ENCODE measurements at regions not wholly inside any gene's neighbourhood (a gene's known extent, or its start where the extent isn't known, plus 50 kb on each side); places are given as distances from the start of the nearest gene placed in this dataset.

DNA sequence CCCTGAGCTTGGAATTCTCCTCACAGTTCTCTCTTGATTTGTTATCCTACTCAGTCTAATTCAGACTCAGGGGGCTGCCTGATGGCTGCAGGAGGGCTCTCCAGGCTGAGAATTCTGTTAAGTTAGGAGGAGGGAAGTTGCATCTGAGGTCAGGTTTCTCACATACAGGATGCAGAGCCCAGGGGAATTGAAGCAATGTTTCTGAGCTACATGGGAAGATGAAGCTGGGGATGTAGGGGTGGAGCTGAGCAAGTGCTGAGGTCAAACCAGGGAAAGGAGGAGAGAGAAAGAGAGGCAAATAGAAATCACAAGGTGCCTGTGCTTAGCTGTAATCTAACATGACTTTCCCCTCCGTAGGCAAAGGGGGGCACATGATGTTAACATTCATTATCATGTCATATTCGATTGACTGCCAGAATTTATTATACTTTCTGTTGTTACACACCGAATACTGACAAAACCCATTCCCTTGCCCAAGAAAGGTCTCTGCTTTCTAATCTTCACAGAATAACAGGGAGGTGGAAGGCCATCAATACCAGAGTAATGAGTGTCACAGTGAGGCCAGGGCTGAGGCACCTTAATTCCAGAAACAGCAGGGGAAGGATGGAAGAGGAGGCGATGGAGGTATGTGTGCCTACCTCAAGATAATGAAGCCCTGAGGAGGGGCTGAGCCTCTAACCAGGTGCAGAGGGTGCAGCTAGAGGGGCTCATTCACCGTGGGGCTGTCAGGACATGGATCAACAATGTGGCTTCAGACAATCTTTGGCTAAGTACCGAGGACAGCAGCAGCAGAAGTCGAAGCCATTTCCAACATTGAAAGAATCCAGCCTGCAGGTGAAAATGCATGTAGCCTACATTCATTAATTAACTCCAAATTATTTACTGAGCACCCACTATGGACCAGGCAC lies 205.4 kb upstream of the SNX19 start:
- DNase-seq (ENCODE audit: low spot score): no peak

DNA sequence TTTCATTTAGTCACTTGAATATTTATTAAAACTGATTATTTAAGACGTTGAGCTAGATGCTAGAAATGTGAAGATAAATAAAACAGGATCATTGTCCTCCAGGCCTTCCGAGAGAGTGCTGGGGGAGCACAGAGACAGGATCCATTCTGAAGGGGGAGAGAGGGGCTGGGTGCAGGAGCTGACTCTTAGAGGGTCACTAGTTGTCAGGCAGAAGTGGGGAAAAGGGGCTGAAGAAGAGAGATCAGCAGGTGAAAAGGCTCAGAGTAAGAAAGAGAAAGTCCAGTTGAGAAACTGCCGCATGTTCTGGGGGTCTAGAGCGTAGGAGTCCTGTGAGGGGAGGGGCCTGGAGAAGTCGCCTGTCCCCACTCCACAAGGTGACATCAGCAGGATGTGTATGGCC lies 206.2 kb upstream of the SNX19 start:
- DNase-seq (ENCODE audit: low spot score): no peak

DNA sequence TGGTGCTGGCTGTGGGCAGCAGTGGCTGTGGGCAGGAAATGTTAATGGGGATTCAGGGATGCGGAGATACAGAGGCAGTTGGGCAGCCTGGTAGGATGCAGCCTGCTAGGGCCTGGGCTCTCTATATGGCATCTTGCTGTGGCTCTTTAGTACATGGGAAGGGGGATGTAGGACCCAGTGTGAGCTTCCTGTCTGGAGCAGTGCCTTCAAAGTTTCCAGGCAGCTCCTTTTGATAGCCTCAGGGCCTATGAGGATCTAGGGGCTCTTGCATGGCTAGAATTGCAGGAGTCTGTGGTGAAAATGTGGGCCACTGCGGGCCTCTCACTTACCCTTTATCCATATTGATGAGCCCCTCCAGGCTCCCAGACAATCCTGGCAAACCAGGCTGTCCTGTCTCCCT lies 213.2 kb upstream of the SNX19 start:
- DNase-seq (ENCODE audit: low spot score): no peak

DNA sequence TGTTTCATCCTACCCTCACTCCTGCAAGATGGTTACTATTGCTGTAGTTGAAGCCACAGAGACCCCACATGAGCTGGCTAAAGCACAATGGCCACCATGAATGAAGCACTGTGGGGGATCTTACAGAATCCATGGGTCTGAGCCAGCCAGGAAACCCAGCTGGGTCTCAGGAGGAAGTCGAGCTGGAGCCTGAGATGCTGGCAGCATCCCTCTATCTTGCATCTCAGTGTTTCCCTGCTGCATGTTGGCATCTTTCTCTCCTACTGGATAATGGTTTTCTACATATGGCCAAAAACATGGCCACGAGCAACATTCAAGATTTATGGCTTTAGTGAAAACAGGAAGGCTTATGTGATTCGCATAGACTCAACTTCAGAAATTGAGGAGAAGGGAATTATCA lies 219.3 kb upstream of the SNX19 start:
- no peak for DNase-seq (ENCODE audit: low spot score)

DNA sequence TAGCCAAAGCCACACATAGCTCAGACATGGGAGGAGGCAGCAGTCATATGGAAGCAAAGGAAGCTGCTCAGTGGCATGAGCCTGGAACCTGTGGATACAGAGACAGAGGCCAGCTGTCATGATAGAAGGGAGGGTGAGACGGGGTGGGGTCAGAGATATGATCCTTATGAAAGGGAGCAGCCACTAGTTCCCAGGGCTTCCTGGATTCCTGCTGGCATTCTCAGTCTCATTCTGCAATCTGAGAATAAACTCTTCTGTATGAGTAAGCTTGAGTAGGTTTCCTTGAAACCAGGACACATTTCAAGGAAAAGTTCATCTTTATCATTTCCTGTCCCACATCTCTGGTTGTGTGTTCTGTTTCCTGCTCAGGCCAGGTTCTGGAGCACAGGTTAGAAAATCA lies 220.2 kb upstream of the SNX19 start:
- DNase-seq (ENCODE audit: low spot score): no peak

DNA sequence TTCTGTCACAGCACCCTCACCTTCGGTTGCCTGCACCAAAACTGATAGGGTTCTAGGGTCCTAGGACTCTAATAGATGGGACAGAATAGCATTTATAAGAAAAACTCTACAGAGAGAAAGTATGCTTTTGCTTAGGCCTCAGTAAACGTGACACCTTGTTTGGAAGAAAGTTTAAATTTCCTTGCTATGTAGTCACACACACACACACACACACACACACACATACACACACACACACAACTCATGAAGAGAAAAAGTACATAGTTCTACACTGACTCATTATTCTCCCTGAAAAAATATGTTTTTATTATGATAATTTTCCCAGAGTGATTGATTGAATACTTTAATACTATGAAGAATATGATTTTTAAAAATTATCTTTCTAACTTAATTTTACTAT lies 220.8 kb upstream of the SNX19 start:
- DNase-seq (ENCODE audit: low spot score): no peak

DNA sequence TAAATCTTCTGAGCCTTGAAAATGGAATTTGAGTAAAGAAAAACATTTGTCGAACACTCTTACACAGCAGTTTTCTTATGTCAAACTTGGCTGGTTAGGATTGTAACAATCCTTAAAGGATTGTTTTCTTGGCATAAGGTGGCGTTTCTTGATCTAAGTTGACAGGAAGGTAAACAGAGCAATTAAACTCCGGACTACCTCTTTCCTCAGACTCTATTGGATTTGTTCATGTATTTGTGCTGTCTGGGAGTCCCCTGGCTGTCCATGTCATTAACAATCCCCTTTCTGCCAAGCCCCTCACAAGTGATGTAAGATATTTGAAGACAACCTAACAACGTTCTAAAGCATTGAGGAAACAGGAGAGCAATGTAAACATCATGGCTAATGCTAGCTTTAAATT lies 222.5 kb upstream of the SNX19 start:
- no peak for DNase-seq (ENCODE audit: low spot score)

DNA sequence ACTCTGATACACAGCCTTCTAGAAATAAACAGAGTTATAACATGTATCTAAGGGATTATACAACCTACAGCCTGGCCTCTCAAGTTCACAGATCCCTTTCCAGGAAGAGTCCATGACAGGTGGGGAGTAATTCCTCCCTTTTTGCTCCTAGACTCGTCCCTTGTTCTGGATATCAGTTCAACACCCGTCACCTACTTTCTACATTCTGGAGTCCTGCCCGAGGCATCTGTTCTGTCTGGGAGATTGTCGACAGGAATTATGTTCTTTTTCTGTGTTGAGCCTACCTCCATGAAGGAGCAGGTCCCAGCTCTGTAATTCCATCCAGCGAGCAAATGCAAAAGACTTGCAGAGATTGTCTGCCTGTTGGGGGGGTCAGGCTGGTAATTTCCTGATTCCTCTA lies 224.6 kb upstream of the NTM start:
- no peak for DNase-seq (ENCODE audit: low spot score)

DNA sequence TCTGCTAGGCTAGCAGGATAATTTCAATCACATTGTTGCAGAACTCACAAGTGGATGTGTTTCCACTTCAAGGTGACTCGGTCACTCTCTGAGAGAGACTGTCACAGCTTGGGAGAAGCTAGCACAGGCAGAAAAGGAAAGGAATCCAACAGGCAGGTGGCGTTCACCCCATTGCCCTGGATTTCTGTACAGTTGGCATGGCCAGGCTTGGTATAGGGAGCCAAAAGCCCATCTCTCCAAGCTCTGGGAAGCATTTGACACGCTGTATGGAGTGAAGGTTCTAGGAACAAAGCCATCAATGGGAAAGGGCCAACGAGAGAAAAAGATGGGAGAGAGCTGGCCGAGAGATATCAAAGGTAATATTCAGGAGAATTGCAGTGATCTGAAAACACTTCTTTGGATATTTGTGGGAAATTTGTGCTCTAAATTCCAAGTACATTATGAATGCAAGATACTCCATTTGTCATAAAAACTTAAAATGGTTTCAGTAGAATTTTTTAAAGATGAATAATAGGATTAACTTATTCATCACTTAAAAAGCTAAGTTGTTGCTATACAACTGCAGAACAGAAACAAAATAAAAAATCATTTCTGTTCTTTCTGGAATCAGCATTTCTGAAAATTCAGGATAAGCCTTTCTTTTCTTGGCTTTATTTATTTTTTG lies 223.5 kb upstream of the NTM start:
- DNase-seq (ENCODE audit: low spot score): no peak

DNA sequence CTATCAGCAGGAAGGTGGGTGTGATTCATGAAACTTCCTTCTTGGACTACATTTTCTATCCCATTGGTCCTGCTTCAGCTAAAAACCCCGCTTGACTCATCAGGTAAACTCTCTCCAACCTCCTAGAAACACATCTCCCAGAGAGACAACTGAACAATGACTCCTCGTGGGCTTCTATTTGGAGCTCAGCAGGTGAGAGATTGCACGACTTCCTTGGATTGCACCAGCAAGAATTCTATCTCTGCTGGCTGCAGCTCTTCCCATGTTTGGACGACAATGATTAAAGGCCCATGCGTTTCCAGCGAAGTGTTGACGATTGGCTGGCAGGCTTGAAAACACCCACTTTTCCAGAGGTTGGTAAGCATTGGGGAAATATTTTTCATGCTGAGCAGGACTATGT lies 216.1 kb upstream of the NTM start:
- DNase-seq (ENCODE audit: low spot score): no peak

DNA sequence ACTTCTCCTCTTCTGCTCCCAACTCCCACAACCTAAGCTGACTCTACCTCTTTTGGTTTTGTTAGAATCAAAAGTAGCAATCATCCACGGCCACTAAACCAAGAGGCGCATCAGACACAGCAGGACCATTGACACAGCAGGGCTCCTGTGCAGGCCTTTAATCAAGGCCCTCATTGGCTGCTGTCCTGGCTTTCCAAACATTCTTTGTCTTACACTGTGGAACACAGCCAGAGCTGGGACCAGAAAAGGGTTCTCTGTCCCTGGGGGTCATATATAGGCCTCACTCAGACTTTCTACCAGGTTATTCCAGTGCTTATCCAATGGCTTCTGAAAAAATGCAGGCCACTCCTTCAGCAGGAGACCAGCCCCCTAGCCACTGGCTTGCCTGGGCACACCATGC lies 212.7 kb upstream of the NTM start:
- DNase-seq (ENCODE audit: low spot score): no peak

DNA sequence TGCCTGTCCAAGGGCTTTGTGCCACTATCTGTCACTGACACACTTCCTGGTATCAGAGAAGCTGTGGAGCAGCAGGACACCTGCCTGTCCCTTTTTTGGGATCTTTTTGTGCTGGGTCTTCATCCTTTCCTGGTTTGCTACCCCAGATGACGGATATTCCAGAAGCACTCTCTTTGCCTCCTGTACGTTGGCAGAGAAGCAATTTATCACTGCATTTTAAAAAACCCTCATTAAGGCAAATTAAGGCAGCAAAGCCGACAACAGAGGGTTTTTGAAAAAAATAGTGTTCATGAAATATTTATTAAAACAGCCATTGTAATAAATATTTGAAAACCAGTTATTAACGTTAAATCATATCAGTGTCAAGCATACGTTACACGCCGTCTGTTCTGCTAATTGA lies 209.6 kb upstream of the NTM start:
- DNase-seq (ENCODE audit: low spot score): no peak

DNA sequence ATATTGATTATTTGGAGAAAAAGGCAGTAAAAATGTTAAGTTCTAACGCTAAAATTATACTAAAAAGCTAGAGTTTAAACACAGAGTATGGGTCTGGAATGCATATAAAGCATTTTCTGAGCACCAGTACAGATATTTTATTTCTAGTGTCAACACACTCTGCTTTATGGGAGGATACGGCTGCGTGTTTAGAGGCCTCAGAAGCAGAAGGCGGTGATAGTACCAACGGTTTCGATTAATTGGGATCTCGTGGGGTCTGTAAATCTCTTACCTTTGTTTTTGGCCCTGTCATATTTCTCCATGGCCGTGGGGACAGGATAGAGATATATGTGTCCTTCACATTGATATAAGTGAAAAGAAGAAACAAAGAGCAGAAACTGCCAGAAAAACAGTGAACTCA lies 206.8 kb upstream of the NTM start:
- DNase-seq (ENCODE audit: low spot score): no peak

DNA sequence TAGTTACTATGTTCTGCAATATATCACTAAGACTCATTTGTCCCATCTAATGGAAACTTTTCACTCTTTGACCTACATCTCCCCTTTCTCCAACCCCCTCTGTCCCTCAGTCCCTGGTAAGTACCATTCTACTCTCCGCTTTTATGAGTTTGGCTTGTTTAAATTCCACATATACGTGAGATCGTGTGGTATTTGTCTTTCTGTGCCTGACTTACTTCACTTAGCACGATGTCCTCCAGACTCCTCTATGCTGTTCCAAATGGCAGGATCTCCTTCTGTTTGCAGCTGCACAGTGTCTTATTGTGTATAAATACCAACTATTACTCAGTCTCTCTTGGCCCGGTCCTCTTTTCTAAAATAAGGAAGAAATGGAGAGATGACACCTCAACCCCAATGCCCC lies 205.4 kb upstream of the NTM start:
- DNase-seq (ENCODE audit: low spot score): no peak

DNA sequence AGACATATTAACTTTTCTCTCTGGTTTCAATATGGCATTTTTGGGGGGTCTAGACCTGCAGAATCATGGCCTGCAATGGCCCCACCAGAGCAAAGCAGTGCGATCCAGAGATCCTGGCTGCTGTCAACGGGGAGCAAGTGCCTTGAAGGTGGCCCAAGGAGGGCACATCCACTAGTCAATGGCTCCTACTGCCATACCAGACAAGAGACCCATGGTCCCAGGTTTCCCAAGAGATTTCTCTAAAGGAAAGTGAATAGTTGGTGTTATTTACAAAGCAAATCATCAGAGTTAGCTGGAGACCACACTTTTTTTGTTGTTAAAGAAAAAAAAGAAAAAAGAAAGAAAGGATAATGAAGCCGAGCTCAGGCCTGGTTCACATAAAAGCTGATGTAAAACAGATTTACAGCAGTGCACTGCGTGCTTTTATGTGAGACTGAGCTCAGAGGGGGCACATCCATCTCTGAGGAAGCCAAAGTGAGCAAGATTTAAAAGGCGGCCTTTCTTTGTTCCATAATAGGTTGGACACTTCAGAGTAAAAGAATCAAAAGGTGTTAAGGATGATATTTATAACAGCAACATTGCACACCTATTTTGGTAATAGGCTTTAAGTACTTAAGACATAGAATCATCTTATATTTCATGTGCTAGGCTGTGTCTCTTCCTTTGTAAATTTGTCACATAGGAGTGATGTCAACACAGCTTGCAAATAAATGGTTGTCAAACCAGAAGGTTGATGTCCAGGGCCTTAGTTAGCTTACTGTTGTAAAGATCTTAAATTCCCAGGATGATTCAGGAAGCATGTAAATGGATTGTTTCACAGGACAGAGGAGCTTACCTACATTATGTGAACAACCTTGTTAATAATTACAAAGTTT lies 201.3 kb upstream of the NTM start:
- DNase-seq (ENCODE audit: low spot score): no peak

DNA sequence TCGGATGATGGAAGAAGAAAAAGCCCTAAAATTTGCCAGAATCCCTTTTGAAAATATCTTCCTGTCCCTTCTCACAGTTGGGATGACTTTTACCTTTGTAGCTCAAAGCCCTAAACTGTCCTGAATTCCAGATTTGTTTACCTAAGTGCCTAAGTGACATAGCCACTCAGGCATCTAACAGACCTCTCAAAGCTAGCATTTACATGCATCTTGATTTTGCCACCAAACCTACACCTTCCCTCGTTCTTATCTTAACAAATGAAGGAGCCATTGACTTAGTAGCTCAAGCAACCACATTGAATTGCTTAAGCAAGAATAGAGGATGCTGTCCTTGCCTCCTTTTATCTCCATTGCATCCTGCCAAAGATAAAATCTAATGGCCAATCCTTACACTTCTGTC lies 198.4 kb upstream of the NTM start:
- no peak for DNase-seq (ENCODE audit: low spot score)

DNA sequence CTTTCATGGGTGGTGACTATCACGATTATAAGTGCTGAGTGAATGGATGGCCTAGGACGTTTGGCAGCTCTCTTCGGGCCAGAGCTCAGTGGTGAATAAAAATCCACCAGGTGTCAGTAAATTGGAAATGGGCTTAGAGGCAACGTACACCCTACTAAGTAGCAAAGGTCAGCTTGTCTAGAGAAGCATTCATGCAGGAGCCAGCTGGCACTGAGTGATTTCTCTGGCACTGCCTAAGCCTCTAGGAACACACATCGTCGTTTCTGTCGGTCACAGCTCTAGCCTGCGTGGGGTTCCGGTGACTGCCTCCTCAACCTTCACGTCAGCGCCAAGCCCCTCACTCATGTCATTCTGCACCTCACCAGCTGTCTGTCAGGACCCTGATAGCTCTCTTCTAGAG lies 192.4 kb upstream of the NTM start:
- no peak for DNase-seq (ENCODE audit: low spot score)

DNA sequence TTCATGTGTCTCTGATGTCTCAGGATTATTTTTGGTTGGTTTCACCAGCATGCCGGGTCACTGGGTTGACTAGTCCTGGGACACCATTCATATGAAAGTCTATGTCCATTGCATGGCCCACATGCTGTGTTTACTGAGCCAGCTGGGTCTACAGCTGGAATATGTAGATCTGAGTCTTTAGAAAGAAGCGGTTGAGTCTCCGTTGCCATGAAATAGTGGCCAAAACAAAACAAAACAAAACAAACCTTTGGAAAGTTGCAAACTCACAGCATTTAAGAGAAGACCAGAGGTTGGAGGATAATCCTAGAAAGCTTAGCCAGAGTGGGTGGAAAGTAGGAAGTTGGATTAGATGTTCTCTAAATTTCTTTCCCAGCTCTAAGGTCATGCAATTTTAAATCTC lies 191.8 kb upstream of the NTM start:
- DNase-seq (ENCODE audit: low spot score): no peak

DNA sequence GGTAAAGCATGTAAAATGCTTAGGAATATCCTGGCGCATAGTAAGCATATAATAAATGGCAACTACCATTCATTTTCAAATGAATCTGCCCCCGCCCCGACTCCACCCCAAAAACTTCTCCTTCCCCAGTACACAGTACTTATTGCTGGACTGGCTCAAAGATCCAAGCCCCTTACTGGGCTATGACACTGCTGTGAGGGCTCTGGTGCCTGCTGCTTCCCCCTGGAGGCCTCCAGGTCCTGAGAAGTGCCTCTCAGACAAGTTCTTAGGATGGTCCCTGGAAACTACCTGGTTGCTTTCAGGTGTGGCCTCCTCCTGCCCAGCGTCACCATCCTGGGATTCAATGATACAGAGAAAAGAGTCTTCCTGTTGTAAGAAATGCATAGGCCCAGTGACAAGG lies 190.6 kb upstream of the NTM start:
- no peak for DNase-seq (ENCODE audit: low spot score)

DNA sequence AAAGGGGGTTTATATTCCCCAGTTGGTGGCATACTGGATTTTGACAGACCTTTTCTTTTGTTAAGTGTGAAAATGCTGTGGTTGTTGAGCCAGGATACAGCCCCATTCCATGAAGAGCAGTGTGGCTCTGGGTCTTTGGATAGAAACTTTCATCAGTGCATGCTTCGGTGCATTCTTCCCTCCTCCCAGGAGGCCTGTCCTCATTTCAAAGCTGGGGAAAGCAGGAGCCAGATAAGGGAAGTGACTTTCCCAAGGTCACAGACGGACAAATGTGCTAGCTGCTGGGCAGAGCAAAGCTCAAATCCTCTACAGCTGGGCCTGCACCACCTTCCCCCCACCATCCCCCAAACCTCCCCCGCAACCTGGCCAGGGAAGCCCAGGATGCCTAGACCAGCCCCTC lies 184.5 kb upstream of the NTM start:
- no peak for DNase-seq (ENCODE audit: low spot score)

DNA sequence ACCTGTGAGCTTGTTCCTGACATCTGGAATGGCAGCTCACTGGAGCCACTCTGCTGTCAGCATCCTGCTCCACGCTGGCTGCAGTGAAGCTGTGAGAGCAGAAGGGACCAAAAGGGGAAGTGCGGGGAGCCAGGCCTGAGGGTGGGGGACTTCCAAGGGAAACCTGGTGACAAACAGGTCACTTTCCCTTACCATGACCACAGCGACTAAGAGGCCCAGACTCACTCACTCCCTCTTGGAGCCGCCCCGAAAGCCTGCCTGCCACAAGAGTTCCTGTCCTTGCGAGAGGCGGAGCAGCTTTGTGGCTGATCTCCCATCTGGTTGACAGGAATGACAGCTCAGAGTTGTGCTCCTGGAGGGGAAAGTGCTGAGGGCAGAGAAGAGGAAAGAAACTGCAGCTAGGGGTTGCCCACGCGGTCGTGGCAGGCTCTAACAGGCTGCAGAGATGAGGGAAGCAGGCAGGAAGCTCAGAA lies 183.8 kb upstream of the NTM start:
- DNase-seq (ENCODE audit: low spot score): no peak

DNA sequence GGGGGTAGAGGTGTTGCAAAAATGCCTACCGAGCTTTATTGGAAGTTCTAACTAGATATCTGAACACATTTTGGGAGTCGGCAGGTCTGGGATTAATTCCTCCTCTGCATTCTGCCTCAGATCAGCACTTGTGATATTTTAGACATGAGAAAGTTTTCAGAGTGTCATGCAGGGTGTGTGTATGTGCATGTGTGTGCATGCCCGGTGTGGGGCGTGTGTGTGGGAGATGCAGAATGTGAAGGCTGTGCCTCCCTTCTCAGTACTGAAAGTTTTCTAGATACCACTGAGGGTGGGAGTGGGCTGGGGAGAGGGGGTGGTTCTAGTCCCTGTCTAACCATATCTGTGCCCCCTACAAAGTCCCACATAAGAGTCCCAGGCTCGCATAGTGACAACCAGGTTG lies 180.0 kb upstream of the NTM start:
- no peak for DNase-seq (ENCODE audit: low spot score)

DNA sequence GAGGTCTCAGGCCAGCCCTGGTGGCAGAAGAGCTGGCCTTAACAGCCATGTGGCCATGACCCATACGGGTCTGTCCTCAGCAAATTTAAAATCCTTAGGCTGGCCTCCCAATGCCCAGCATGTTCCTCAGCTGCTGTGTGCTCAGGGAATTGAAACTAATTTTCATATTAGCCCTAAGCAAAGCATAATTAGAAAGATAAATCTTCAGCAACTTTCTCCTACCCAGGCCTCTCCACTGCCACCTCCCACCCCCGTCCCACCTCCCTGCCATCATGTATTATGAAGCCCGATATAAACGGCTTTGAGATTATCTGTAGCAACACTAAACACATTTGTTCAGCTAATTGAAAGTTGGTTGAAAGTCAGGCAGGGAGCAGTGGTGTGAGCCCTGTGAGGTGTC lies 178.8 kb upstream of the NTM start:
- DNase-seq (ENCODE audit: low spot score): no peak

Measured in LoVo (cell line).